ENCODE measurements at regions not wholly inside any gene's neighbourhood (a gene's known extent, or its start where the extent isn't known, plus 50 kb on each side); places are given as distances from the start of the nearest gene placed in this dataset.

DNA sequence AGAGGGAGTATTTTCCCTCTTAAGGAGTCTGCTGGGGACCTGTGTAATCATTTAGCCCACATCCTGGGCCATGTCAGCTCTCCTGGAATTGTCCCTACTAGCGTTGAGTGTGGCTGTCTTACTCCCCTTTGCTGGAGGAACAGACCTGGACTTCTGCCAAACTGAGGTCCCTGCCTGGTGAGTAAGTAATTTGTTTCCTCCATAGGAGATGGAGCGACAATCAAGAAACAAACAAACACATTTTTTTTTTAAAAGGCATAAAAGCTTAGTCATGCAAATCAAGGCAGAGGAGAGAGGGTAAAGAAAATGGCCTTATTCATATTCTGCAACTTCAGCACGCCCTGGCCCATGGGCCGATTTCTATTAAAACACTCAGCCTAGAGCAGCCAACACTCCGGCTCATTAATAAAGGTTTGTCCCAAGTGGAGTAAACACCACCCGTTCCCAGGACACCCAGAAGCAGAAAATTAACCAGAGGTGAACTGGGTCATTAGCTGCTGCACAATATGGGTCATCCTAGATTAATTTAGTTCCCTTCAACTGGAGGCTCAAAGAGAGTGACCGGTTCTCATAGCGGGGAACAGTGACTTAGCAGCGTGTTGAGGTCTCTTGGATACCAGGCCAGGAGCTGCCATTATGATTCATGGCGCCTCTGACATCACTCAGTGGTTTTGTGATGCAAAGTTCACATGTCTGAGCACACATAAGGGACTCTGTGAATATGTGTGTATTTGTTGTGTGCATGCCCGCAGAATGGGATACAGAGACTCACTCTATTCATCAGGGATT, 165.0 kb upstream of the SULF2 start:
- no peaks in the 10 kb centered on the region for H3K4me1 ChIP-seq (ENCODE audit: low read depth)
- H3K27ac ChIP-seq = no peak overlapping the region
- H3K9me3 ChIP-seq (ENCODE audit: low read depth) = no peaks in the 10 kb centered on the region
- no peaks in the 10 kb centered on the region for H3K27me3 ChIP-seq
- no peak overlapping the region for H3K4me3 ChIP-seq
- TF ChIP-seq, protein P1, sequence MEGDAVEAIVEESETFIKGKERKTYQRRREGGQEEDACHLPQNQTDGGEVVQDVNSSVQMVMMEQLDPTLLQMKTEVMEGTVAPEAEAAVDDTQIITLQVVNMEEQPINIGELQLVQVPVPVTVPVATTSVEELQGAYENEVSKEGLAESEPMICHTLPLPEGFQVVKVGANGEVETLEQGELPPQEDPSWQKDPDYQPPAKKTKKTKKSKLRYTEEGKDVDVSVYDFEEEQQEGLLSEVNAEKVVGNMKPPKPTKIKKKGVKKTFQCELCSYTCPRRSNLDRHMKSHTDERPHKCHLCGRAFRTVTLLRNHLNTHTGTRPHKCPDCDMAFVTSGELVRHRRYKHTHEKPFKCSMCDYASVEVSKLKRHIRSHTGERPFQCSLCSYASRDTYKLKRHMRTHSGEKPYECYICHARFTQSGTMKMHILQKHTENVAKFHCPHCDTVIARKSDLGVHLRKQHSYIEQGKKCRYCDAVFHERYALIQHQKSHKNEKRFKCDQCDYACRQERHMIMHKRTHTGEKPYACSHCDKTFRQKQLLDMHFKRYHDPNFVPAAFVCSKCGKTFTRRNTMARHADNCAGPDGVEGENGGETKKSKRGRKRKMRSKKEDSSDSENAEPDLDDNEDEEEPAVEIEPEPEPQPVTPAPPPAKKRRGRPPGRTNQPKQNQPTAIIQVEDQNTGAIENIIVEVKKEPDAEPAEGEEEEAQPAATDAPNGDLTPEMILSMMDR (IDR thresholded peaks at IDR 0.05; ENCODE audit: low read depth, low read length) = peak; percentile 10
- no peaks in the 10 kb centered on the region for H3K36me3 ChIP-seq
- DNase-seq (ENCODE audit: low read depth in 1 of 2, low spot score in 1 of 2) = peak; percentile 53 to 78

- Histone ChIP-seq H3K4me1 (ENCODE audit: low read depth) (no peaks in the 10 kb centered on the region), H3K36me3 (no peaks in the 10 kb centered on the region), H3K4me3 (no peak overlapping the region), H3K27ac (no peak overlapping the region), H3K9me3 (ENCODE audit: low read depth) (no peaks in the 10 kb centered on the region), H3K27me3 (no peaks in the 10 kb centered on the region)
- TF ChIP-seq, protein P1 (IDR thresholded peaks at IDR 0.05; ENCODE audit: low read depth, low read length) = no peak
- DNase-seq (ENCODE audit: low read depth in 1 of 2, low spot score in 1 of 2) = no peak
Observed at GRCh38 chr20:47949230-47949629, 163.9 kb upstream of the SULF2 start.

DNA sequence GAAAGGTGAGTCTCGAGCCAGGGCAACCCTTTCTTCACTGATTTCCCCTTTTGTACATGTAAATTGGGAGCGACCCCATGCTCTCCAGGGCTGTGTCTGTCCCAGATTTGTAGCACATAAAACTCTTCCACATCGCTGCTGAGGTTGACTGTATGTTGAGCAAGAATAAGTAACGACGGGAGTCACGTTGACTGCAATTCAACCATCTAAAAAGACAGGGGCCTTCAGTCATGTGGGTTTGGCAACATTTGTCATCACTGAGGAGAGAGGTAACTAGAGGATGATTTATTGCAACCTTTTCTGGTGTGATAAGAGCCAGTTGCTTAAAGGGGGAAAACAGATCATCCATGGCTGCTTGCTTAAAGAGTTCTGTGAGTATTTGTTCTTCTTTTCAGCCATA, 159.4 kb upstream of the SULF2 start:
- TF ChIP-seq, protein P1 (IDR thresholded peaks at IDR 0.05; ENCODE audit: low read depth, low read length) = no peak
- DNase-seq (ENCODE audit: low read depth in 1 of 2, low spot score in 1 of 2) = no peak
- Histone ChIP-seq H3K27ac (no peak overlapping the region), H3K36me3 (no peaks in the 10 kb centered on the region), H3K4me3 (no peak overlapping the region), H3K27me3 (no peaks in the 10 kb centered on the region), H3K4me1 (ENCODE audit: low read depth) (no peaks in the 10 kb centered on the region), H3K9me3 (ENCODE audit: low read depth) (no peaks in the 10 kb centered on the region)

DNA sequence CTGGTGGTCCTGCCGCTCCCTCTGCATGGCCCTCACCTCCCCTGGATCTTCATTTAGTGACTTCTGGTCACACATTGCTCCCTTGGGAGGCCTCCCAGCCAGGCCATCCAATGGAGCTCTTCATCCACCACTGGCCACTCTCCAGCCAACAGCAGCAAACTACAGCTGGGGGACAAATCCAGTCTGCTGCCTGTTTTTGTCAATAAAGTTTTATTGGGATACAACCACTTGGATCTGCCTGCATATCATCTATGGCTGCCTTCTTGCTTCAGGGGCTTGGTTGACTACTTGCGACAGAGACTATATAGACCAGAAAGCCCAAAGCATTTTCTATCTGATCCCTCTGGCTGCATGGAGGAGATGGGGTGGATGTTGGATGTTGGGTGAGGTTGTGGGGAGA, 156.6 kb upstream of the SULF2 start:
- H3K27me3 ChIP-seq = peaks cover 4% of the 10 kb centered on the region
- no peak for DNase-seq (ENCODE audit: low read depth in 1 of 2, low spot score in 1 of 2)
- H3K4me3 ChIP-seq = no peak overlapping the region
- TF ChIP-seq, protein P1 (IDR thresholded peaks at IDR 0.05; ENCODE audit: low read depth, low read length) = no peak
- no peak overlapping the region for H3K27ac ChIP-seq
- H3K36me3 ChIP-seq = no peaks in the 10 kb centered on the region
- H3K4me1 ChIP-seq (ENCODE audit: low read depth) = no peaks in the 10 kb centered on the region
- H3K9me3 ChIP-seq (ENCODE audit: low read depth) = no peaks in the 10 kb centered on the region

- TF ChIP-seq, protein P1 (IDR thresholded peaks at IDR 0.05; ENCODE audit: low read depth, low read length) = no peak
- peaks cover 8% of the 10 kb centered on the region for H3K27me3 ChIP-seq
- no peaks in the 10 kb centered on the region for H3K9me3 ChIP-seq (ENCODE audit: low read depth)
- H3K36me3 ChIP-seq = no peaks in the 10 kb centered on the region
- H3K4me3 ChIP-seq = no peak overlapping the region
- H3K27ac ChIP-seq = no peak overlapping the region
- no peak for DNase-seq (ENCODE audit: low read depth in 1 of 2, low spot score in 1 of 2)
- H3K4me1 ChIP-seq (ENCODE audit: low read depth) = no peaks in the 10 kb centered on the region
Observed at GRCh38 chr20:47940101-47940813, 155.0 kb upstream of the SULF2 start.
